ENCODE measurements at regions not wholly inside any gene's neighbourhood (a gene's known extent, or its start where the extent isn't known, plus 50 kb on each side); places are given as distances from the start of the nearest gene placed in this dataset.

DNA sequence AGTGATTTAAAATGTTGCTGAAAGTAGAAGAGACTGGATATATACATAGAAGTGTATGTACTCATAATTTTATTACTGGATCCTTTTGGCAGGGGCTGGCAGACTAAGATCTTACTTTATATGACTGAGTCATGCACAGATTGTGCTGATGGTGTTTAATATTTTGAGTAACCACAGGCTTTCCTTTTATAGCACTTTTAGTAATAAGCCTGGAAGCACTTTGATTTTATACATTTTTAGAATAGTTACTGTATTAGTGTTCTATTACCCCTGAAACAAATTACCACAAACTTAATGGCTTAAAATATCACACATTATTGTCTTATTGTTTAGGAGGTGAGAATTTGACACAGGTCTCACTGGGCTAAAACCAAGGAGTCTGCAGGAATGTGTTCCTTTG is 113.4 kb upstream of the CDH8 start:
- TF ChIP-seq POLR2A (IDR thresholded peaks at IDR 0.05) (no peak), POLR2AphosphoS5 (IDR thresholded peaks at IDR 0.05) (no peak)
- TF ChIP-seq, protein P1, sequence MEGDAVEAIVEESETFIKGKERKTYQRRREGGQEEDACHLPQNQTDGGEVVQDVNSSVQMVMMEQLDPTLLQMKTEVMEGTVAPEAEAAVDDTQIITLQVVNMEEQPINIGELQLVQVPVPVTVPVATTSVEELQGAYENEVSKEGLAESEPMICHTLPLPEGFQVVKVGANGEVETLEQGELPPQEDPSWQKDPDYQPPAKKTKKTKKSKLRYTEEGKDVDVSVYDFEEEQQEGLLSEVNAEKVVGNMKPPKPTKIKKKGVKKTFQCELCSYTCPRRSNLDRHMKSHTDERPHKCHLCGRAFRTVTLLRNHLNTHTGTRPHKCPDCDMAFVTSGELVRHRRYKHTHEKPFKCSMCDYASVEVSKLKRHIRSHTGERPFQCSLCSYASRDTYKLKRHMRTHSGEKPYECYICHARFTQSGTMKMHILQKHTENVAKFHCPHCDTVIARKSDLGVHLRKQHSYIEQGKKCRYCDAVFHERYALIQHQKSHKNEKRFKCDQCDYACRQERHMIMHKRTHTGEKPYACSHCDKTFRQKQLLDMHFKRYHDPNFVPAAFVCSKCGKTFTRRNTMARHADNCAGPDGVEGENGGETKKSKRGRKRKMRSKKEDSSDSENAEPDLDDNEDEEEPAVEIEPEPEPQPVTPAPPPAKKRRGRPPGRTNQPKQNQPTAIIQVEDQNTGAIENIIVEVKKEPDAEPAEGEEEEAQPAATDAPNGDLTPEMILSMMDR (IDR thresholded peaks at IDR 0.05), result no peak

Measured in transverse colon (tissue), 4 donors.